ENCODE measurements at regions not wholly inside any gene's neighbourhood (a gene's known extent, or its start where the extent isn't known, plus 50 kb on each side); places are given as distances from the start of the nearest gene placed in this dataset.

- H3K27me3 ChIP-seq (replicated peaks in 1 of 4; ENCODE audit: control insufficient read depth in 3 of 4, extremely low read depth in 1 of 4, insufficient read depth in 3 of 4, low read length in 3 of 4) = no peaks in the 10 kb centered on the region
- H3K9me3 ChIP-seq (ENCODE audit: insufficient read depth in 2 of 2, low read depth in 1 of 2, low read length in 1 of 2) = peaks cover 60 to 84% of the 10 kb centered on the region in 2 experiments
- no peak overlapping the region for H3K18ac ChIP-seq (ENCODE audit: extremely low read depth, low read length)
- H4K8ac ChIP-seq (ENCODE audit: extremely low read depth, insufficient read depth, low read length) = no peak overlapping the region
- no peaks in the 10 kb centered on the region for H3K23me2 ChIP-seq (ENCODE audit: low read depth, low read length)
- no peak for FAIRE-seq
- no peak overlapping the region for H3K9ac ChIP-seq (replicated peaks in 1 of 4; ENCODE audit: extremely low read depth in 1 of 4, low read depth in 3 of 4, low read length in 3 of 4)
- no peak overlapping the region for H2BK12ac ChIP-seq (ENCODE audit: low read depth, low read length)
- no peak overlapping the region for H2BK5ac ChIP-seq (ENCODE audit: low read depth, low read length)
- no peak overlapping the region for H2BK120ac ChIP-seq (replicated peaks; ENCODE audit: low read depth, low read length)
- H3K4me2 ChIP-seq (ENCODE audit: insufficient read depth in 1 of 2, low read depth in 2 of 2, low read length in 2 of 2) = no peak overlapping the region
- H4K20me1 ChIP-seq (replicated peaks in 1 of 2; ENCODE audit: control insufficient read depth in 1 of 2, insufficient read depth in 2 of 2, low read length in 2 of 2) = no peaks in the 10 kb centered on the region
- no peak overlapping the region for H2BK15ac ChIP-seq (ENCODE audit: low read length)
- no peak for DNase-seq (ENCODE audit: low read depth in 1 of 2, low spot score in 2 of 2)
- no peak overlapping the region for H3K4me3 ChIP-seq (ENCODE audit: extremely low read depth in 1 of 4, insufficient read depth in 2 of 4, low read depth in 3 of 4, low read length in 4 of 4)
- no peak overlapping the region for H3K27ac ChIP-seq (ENCODE audit: low read depth, low read length)
- 77% methylated on average over 12 of the region's 12 CpGs; no CpG with 5 or more reads in 1 of the 2 experiments for WGBS, 2 experiments (ENCODE audit: extremely low coverage in 1 of 2, insufficient coverage in 1 of 2, insufficient read length in 1 of 2, insufficient replicate concordance in 2 of 2, low coverage in 1 of 2, low lambda C conversion rate in 2 of 2, missing lambda C conversion rate in 1 of 2)
- ChIA-PET CTCF (ENCODE audit: partially characterized antibody) (interaction anchor here (1.0 to 1.2 kb wide), 2 partner anchors 10 to 276 kb away, joined by 3 read pairs; no protein-coding TSS in a partner anchor), POLR2A (ENCODE audit: partially characterized antibody) (no interaction called here)
- H3K4ac ChIP-seq (replicated peaks; ENCODE audit: insufficient read length, low read depth, low read length) = no peak overlapping the region
- no peak overlapping the region for H4K5ac ChIP-seq (ENCODE audit: insufficient read length, low read depth, low read length)
- no peak overlapping the region for H3K23ac ChIP-seq (ENCODE audit: insufficient read length)
- H2AK5ac ChIP-seq (ENCODE audit: low read depth, low read length) = no peak overlapping the region
- H2BK20ac ChIP-seq (ENCODE audit: low read length) = no peak overlapping the region
- no peak overlapping the region for H4K91ac ChIP-seq (replicated peaks; ENCODE audit: insufficient read length, low read length)
- no peaks in the 10 kb centered on the region for H3K79me1 ChIP-seq (ENCODE audit: low read depth, low read length)
- H3K36me3 ChIP-seq (ENCODE audit: control insufficient read depth in 2 of 4, insufficient read depth in 4 of 4, low read length in 3 of 4) = no peaks in the 10 kb centered on the region
- no peak overlapping the region for H3K14ac ChIP-seq (ENCODE audit: insufficient read length)
- no peaks in the 10 kb centered on the region for H3K79me2 ChIP-seq (ENCODE audit: control insufficient read depth in 1 of 2, insufficient read depth in 2 of 2, low read length in 2 of 2)
- no peaks in the 10 kb centered on the region; a peak in 1 of 7 replicates for H3K4me1 ChIP-seq (replicated peaks in 1 of 4; ENCODE audit: control insufficient read depth in 3 of 4, insufficient read depth in 4 of 4, low read length in 3 of 4)
- H3K56ac ChIP-seq (replicated peaks; ENCODE audit: insufficient read length, low read depth, low read length) = no peak overlapping the region
- no peak overlapping the region for H2AFZ ChIP-seq (ENCODE audit: low read length)
- TF ChIP-seq TCF12 (IDR thresholded peaks at IDR 0.05; ENCODE audit: low read depth, low read length) (no peak), EP300 (IDR thresholded peaks at IDR 0.05; ENCODE audit: borderline replicate concordance in 1 of 2, low read depth in 2 of 2, low read length in 2 of 2) (no peak), SIN3A (conservative IDR thresholded peaks at IDR 0.05 in 1 of 2, IDR thresholded peaks at IDR 0.05 in 1 of 2; ENCODE audit: low read depth in 1 of 2, low read length in 2 of 2) (no peak), CBX5 (IDR thresholded peaks at IDR 0.05; ENCODE audit: low read depth, low read length) (no peak), POU5F1 (IDR thresholded peaks at IDR 0.05; ENCODE audit: low read depth, low read length) (no peak), SP1 (IDR thresholded peaks at IDR 0.05; ENCODE audit: low read depth, low read length) (no peak), RAD21 (IDR thresholded peaks at IDR 0.05 in 1 of 2, conservative IDR thresholded peaks at IDR 0.05 in 1 of 2; ENCODE audit: low read depth in 2 of 2, low read length in 2 of 2) (no peak), SIRT6 (IDR thresholded peaks at IDR 0.05; ENCODE audit: low read length) (no peak), BRCA1 (IDR thresholded peaks at IDR 0.05; ENCODE audit: low read depth, low read length) (no peak), CHD2 (IDR thresholded peaks at IDR 0.05; ENCODE audit: low read length) (no peak), YY1 (IDR thresholded peaks at IDR 0.05; ENCODE audit: low read depth, low read length) (no peak), HDAC2 (IDR thresholded peaks at IDR 0.05; ENCODE audit: borderline replicate concordance in 1 of 2, low read depth in 2 of 2, low read length in 2 of 2) (no peak), NANOG (IDR thresholded peaks at IDR 0.05; ENCODE audit: insufficient read depth, low read depth, low read length, poor library complexity, severe bottlenecking) (no peak), SP2 (IDR thresholded peaks at IDR 0.05; ENCODE audit: low read length) (no peak), ZNF274 (IDR thresholded peaks at IDR 0.05; ENCODE audit: borderline replicate concordance, extremely low read depth, low read length) (no peak)
These were observed 51.5 kb upstream of the USP29 start for GRCh38 chr19:57068311-57068710.
